BJ (cell line): ENCODE measurements at regions not wholly inside any gene's neighbourhood (a gene's known extent, or its start where the extent isn't known, plus 50 kb on each side); places are given as distances from the start of the nearest gene placed in this dataset.

Experiments
- CTCF ChIA-PET: fragments of 350-600 bp; formaldehyde crosslinking; extraction: SDS; loops from one replicate; lab custom pipeline; 2021; ENCODE audit warnings: antibody characterized with exemption, inconsistent platforms; lab: Yijun Ruan, JAX
- POLR2A ChIA-PET: fragments of 300-600 bp; sonication (Branson Sonifier 250); formaldehyde crosslinking; extraction: SDS; loops from one replicate; lab custom pipeline; 2021; ENCODE audit warnings: antibody characterized with exemption; lab: Charles Lee
- DNase-seq: peaks from one replicate; pipeline ENCODE4 v3.0.0-alpha.2; 2011; ENCODE audit warnings: low read depth
- H3K27me3 ChIP-seq: 2 replicates; pipeline ENCODE4 v1.6.0; 2011; ENCODE audit warnings: low read length; ENCODE audit not compliant: control insufficient read depth, insufficient read depth
- H3K36me3 ChIP-seq: 2 replicates; pipeline ENCODE4 v1.5.1; 2011; ENCODE audit warnings: low read length; ENCODE audit not compliant: control insufficient read depth, insufficient read depth
- H3K4me3 ChIP-seq: 2 replicates; pipeline ENCODE4 v1.5.1; 2011; ENCODE audit warnings: low read depth, mild to moderate bottlenecking, control low read depth, low read length
- CTCF ChIP-seq: IDR thresholded peaks from 2 replicates; pipeline ENCODE4 v1.5.1; 2011; ENCODE audit warnings: low read depth, mild to moderate bottlenecking, control low read depth, inconsistent platforms, low read length, moderate library complexity; ENCODE audit not compliant: insufficient read depth

DNA sequence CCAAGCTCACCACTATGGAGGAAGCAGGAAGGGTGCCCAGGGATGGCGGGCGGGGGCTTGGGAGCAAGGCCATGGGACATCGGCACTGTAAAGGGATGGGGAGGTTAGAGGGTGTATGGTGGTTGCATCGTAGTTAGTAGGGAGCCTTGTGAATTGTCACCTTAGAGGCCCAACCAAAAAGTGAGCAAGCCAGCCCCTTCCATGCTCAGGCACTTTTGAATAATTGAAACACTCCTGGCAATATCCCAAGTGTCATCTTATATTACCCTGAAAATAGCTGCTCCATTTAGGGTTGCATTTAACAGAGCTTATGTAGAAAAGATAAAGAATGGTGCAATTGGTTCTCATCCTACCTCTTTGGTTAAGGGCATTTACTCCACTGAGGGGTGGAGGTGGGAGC lies 169.2 kb downstream of the SAMD5 start:
- Histone ChIP-seq H3K27me3 (no peaks in the 10 kb centered on the region), H3K36me3 (no peaks in the 10 kb centered on the region), H3K4me3 (no peak overlapping the region)
- ChIA-PET POLR2A (no interaction called here), CTCF (no interaction called here)
- TF ChIP-seq CTCF = no peak
- no peak for DNase-seq

- TF ChIP-seq CTCF = no peak
- ChIA-PET CTCF (no interaction called here), POLR2A (no interaction called here)
- H3K4me3 ChIP-seq = no peak overlapping the region
- no peak for DNase-seq
- no peaks in the 10 kb centered on the region for H3K36me3 ChIP-seq
- H3K27me3 ChIP-seq = no peaks in the 10 kb centered on the region
Measured at GRCh38 chr6:147678253-147678652, 169.8 kb downstream of the SAMD5 start.

GRCh38 chr6:147684906-147685305 lies 176.4 kb downstream of the SAMD5 start:
- no peaks in the 10 kb centered on the region for H3K27me3 ChIP-seq
- CTCF ChIA-PET = no interaction called here
- DNase-seq = no peak
- no peaks in the 10 kb centered on the region for H3K36me3 ChIP-seq
- H3K4me3 ChIP-seq = no peak overlapping the region
- POLR2A ChIA-PET = no interaction called here
- no peak for TF ChIP-seq CTCF

DNA sequence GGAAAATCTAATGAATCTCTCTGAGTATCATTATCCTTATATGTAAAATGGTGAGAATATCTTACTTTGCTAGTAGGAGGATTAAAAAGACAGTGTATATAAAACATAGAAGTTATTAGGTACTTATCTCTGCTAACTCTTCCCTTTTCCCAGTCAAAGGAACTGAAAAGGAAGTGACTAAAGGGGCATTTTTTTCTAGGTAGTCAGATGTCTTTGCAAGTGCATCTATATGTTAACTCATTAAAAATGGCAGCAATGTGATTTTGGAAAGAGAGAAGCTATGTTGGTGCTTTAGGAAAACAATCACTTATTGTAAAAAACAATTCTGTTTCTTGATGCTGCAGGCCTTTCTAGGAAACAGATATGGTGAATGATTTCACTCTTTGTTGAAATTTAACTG lies 180.9 kb downstream of the SAMD5 start:
- Histone ChIP-seq H3K27me3 (no peaks in the 10 kb centered on the region), H3K4me3 (no peak overlapping the region), H3K36me3 (no peaks in the 10 kb centered on the region)
- no peak for DNase-seq
- POLR2A ChIA-PET = no interaction called here
- TF ChIP-seq CTCF = no peak
- CTCF ChIA-PET = no interaction called here

GRCh38 chr6:147691446-147691845 lies 183.0 kb downstream of the SAMD5 start:
- TF ChIP-seq CTCF = no peak
- H3K4me3 ChIP-seq = no peak overlapping the region
- POLR2A ChIA-PET = no interaction called here
- no peak for DNase-seq
- H3K27me3 ChIP-seq = no peaks in the 10 kb centered on the region
- H3K36me3 ChIP-seq = no peaks in the 10 kb centered on the region
- CTCF ChIA-PET = interaction anchor here (0.7 kb wide), 1 partner anchor 185 kb away, joined by 3 read pairs; no protein-coding TSS in a partner anchor
